K562 (cell line): ENCODE measurements at regions not wholly inside any gene's neighbourhood (a gene's known extent, or its start where the extent isn't known, plus 50 kb on each side); places are given as distances from the start of the nearest gene placed in this dataset.

Experiments used
- ATAC-seq: fragments of 200-7000 bp; cut with Tn5 transposase; 3 replicates; pipeline ENCODE4 v1.9.1; 2020; ENCODE audit warnings: moderate library complexity
- BruUV-seq: library from RNA; stranded (reverse); fragments of 400-500 nt; replicated peaks from 2 replicates; lab custom pipeline; 2021; lab: Mats Ljungman, UMichigan
- CTCF ChIA-PET: fragments of 300-600 bp; formaldehyde crosslinking; extraction: SDS; loops from one replicate; lab custom pipeline; 2021; ENCODE audit warnings: low intra/inter-chr PET ratio; lab: Yijun Ruan, JAX
- POLR2A ChIA-PET: fragments of 300-600, 350-650 bp; sonication (Branson Sonifier 250); formaldehyde crosslinking; extraction: SDS; loops from one replicate; lab custom pipeline; 2021; ENCODE audit warnings: antibody characterized with exemption, inconsistent platforms; lab: Yijun Ruan, JAX
- DNase-seq, 4 experiments: peaks; one replicate each; pipeline versions ENCODE4 v3.0.0 to v3.0.0-alpha.2; 2011 to 2018; ENCODE audit warnings: low spot score in 3 of 4, mixed read lengths in 3 of 4; ENCODE audit errors: extremely low read depth in 1 of 4
- FAIRE-seq: peaks from 2 replicates; lab custom pipeline; 2011; peaks lifted over from hg19 to GRCh38; lab: Jason Lieb, UNC
- H2AFZ ChIP-seq: 2 replicates; pipeline ENCODE4 v1.6.0; 2011; ENCODE audit warnings: low read depth, low read length, control low read depth, inconsistent platforms
- H3K27ac ChIP-seq: fragments of 200-600 bp; 3 replicates; pipeline ENCODE4 v1.8.0; 2011; ENCODE audit warnings: low read depth, mild to moderate bottlenecking, control low read depth, inconsistent platforms, low read length, moderate library complexity, mixed read lengths; ENCODE audit errors: extremely low read depth
- H3K27me3 ChIP-seq, 2 experiments: fragments of 300-600 bp in 1 of 2; 2 replicates in 1 of 2; 3 replicates in 1 of 2; pipeline versions ENCODE4 v1.6.0 to v1.8.0; 2011; ENCODE audit warnings: inconsistent platforms in 2 of 2, low read length in 2 of 2, mild to moderate bottlenecking in 1 of 2, mixed read lengths in 1 of 2, moderate library complexity in 1 of 2; ENCODE audit not compliant: control insufficient read depth in 2 of 2, insufficient read depth in 2 of 2
- H3K36me3 ChIP-seq: fragments of 300-600 bp; 3 replicates; pipeline ENCODE4 v1.8.0; 2011; ENCODE audit warnings: mild to moderate bottlenecking, low read length, inconsistent platforms; ENCODE audit not compliant: control insufficient read depth, insufficient read depth
- H3K4me1 ChIP-seq, 2 experiments: fragments of 200-600 bp in 1 of 2; replicated peaks in 1 of 2; 2 replicates in 1 of 2; 3 replicates in 1 of 2; pipeline versions ENCODE4 v1.5.1 to v1.8.0; 2011; ENCODE audit warnings: inconsistent platforms in 2 of 2, low read length in 2 of 2, mild to moderate bottlenecking in 1 of 2, mixed read lengths in 1 of 2, moderate library complexity in 1 of 2; ENCODE audit not compliant: control insufficient read depth in 2 of 2, insufficient read depth in 2 of 2
- H3K4me2 ChIP-seq: 2 replicates; pipeline ENCODE4 v1.6.1; 2011; ENCODE audit warnings: low read length, control low read depth, inconsistent platforms, mixed read lengths; ENCODE audit not compliant: insufficient read depth
- H3K4me3 ChIP-seq: fragments of 200-600 bp; sonication (generic), shearing (Covaris generic); 2 replicates; pipeline ENCODE4 v1.5.1; 2016; ENCODE audit warnings: control low read depth, inconsistent platforms
- H3K79me2 ChIP-seq: fragments of 200-600 bp; 3 replicates; pipeline ENCODE4 v1.8.0; 2011; ENCODE audit warnings: low read length, inconsistent platforms; ENCODE audit not compliant: control insufficient read depth, insufficient read depth
- H3K9ac ChIP-seq, 2 experiments: 2 replicates each; pipeline versions ENCODE4 v1.6.0 to v1.6.1; 2011; ENCODE audit warnings: low read depth in 2 of 2, low read length in 2 of 2, control low read depth in 1 of 2, inconsistent platforms in 1 of 2, mild to moderate bottlenecking in 1 of 2, mixed read lengths in 1 of 2; ENCODE audit not compliant: insufficient read depth in 1 of 2
- H3K9me1 ChIP-seq: one replicate; pipeline ENCODE4 v1.6.0; 2011; ENCODE audit warnings: inconsistent platforms, mild to moderate bottlenecking, low read length, moderate library complexity; ENCODE audit not compliant: control insufficient read depth, insufficient read depth
- H3K9me3 ChIP-seq: replicated peaks from 2 replicates; pipeline ENCODE4 v1.5.1; 2011; ENCODE audit warnings: low read depth, low read length, inconsistent platforms; ENCODE audit not compliant: control insufficient read depth, insufficient read depth
- H4K20me1 ChIP-seq: replicated peaks from 2 replicates; pipeline ENCODE4 v1.6.1; 2011; ENCODE audit warnings: low read length, inconsistent platforms, mixed read lengths; ENCODE audit not compliant: control insufficient read depth, insufficient read depth
- CHD4 ChIP-seq: fragments of 200-600 bp; sonication (generic); IDR thresholded peaks from 3 replicates; pipeline ENCODE4 v1.6.1; 2012; ENCODE audit warnings: low read depth, mild to moderate bottlenecking, mixed read lengths, low read length, inconsistent platforms; ENCODE audit not compliant: insufficient read depth, insufficient replicate concordance, poor library complexity, severe bottlenecking
- EWSR1 ChIP-seq: fragments of 450-650 bp; IDR thresholded peaks from 2 replicates; pipeline ENCODE4 v1.6.1; 2018; ENCODE audit warnings: borderline replicate concordance, mild to moderate bottlenecking, low read depth, moderate library complexity; ENCODE audit not compliant: partially characterized antibody
- ILK ChIP-seq: fragments of 450-650 bp; IDR thresholded peaks from 2 replicates; pipeline ENCODE4 v1.6.1; 2016; ENCODE audit warnings: missing genetic modification characterization, low read depth, mild to moderate bottlenecking, missing compliant biosample characterization, moderate library complexity, borderline replicate concordance
- JUN ChIP-seq, 2 experiments: sonication (generic) in 1 of 2; formaldehyde crosslinking in 1 of 2; IDR thresholded peaks; 2 replicates each; pipeline versions ENCODE4 v1.6.1 to v1.8.0; 2012 to 2022; ENCODE audit warnings: borderline replicate concordance in 2 of 2, mild to moderate bottlenecking in 2 of 2, improper control_type of control experiment in 1 of 2, low read depth in 1 of 2, low read length in 1 of 2, missing genetic modification reagents in 1 of 2
- JUNB ChIP-seq: fragments of 450-650 bp; formaldehyde crosslinking; conservative IDR thresholded peaks from 2 replicates; pipeline ENCODE4 v1.4.0; 2020; ENCODE audit warnings: mild to moderate bottlenecking
- KDM4B ChIP-seq, 2 experiments: fragments of 450-650 bp in 1 of 2; sonication (generic) in 1 of 2; IDR thresholded peaks; 2 replicates each; pipeline ENCODE4 v1.6.1; 2016 to 2017; ENCODE audit warnings: borderline replicate concordance in 2 of 2, antibody characterized with exemption in 1 of 2, low read depth in 1 of 2, mild to moderate bottlenecking in 1 of 2
- LCOR ChIP-seq: sonication (generic); formaldehyde crosslinking; IDR thresholded peaks from 2 replicates; pipeline ENCODE4 v1.8.0; 2022; ENCODE audit warnings: mild to moderate bottlenecking, missing genetic modification reagents
- MYNN ChIP-seq, 2 experiments: sonication (generic); formaldehyde crosslinking in 1 of 2; IDR thresholded peaks; 2 replicates each; pipeline versions ENCODE4 v1.5.0 to v1.6.1; 2016 to 2020; ENCODE audit warnings: antibody characterized with exemption in 1 of 2, missing genetic modification reagents in 1 of 2
- NEUROD1 ChIP-seq: fragments of 150-350 bp; IDR thresholded peaks from 2 replicates; pipeline ENCODE4 v1.6.1; 2014; ENCODE audit warnings: borderline replicate concordance, low read length, low read depth; ENCODE audit not compliant: partially characterized antibody
- NFE2 ChIP-seq: IDR thresholded peaks from 2 replicates; pipeline ENCODE4 v1.6.1; 2014; ENCODE audit warnings: antibody characterized with exemption, low read depth
- POLR2G ChIP-seq: fragments of 200-400 bp; formaldehyde crosslinking; IDR thresholded peaks from 2 replicates; pipeline ENCODE4 v1.6.1; 2017; ENCODE audit warnings: low read depth, mild to moderate bottlenecking, antibody characterized with exemption, low read length, moderate library complexity
- RBBP5 ChIP-seq: fragments of 200-600 bp; sonication (generic); IDR thresholded peaks from 2 replicates; pipeline ENCODE4 v1.6.1; 2012; ENCODE audit warnings: borderline replicate concordance, mild to moderate bottlenecking, low read length, control low read depth, inconsistent platforms; ENCODE audit not compliant: insufficient read depth, poor library complexity, severe bottlenecking
- ZHX1 ChIP-seq: fragments of 150-350 bp; conservative IDR thresholded peaks from 2 replicates; pipeline ENCODE4 v1.6.1; 2014; ENCODE audit warnings: low read length
- ZKSCAN3 ChIP-seq: fragments of 250-450 bp; sonication (Bioruptor Pico); IDR thresholded peaks from 2 replicates; pipeline ENCODE4 v1.4.0; 2020
- WGBS: fragments of 100-300 bp; shearing (Covaris generic); methylation state at CpG from one replicate; pipeline ENCODE4 v1.1.6; 2016; ENCODE audit warnings: low coverage, mixed read lengths; ENCODE audit not compliant: insufficient coverage; ENCODE audit errors: missing lambda C conversion rate; 5-methylcytosine and 5-hydroxymethylcytosine counted together
- in situ Hi-C: fragments of 300-500 bp; cut with MboI; formaldehyde crosslinking; loops from 4 replicates; pipeline ENCODE4 v1.15.0; 2018; ENCODE audit warnings: inconsistent platforms, mixed read lengths
- intact Hi-C: fragments of 100-400 bp; cut with micrococcal nuclease; formaldehyde crosslinking; loops from 2 replicates; pipeline ENCODE4 v1.14.2; 2022
- TF ChIP-seq, protein P1 (sequence below): fragments of 450-650 bp; conservative IDR thresholded peaks from 2 replicates; pipeline ENCODE4 v1.6.1; 2016; ENCODE audit warnings: missing genetic modification characterization, low read depth, mild to moderate bottlenecking, control low read depth, missing compliant biosample characterization
- TF ChIP-seq, protein P2 (sequence below): sonication (generic); formaldehyde crosslinking; IDR thresholded peaks from 2 replicates; pipeline ENCODE4 v1.8.0; 2022; ENCODE audit warnings: mild to moderate bottlenecking, missing genetic modification reagents

DNA sequence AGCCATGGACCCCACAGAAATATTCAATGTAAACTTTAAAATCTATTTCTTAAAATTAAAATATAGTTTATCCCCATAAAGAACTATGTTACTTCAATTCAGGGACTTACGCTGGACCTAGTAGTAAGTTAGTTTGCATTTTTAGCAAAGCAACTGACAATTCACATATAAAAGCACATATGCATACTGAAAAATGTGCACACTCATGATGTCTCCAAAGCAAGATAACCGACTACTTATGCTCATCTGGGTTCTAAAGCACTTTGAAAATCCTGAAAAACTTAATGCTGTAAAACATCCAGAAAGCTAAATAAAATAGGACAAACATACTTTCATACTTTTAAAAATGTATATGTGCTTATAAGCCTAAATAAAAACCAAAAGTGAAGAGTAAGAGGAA lies 264.4 kb upstream of the GAS1 start:
- WGBS, result 5% methylated on average over 2 of the region's 2 CpGs
- Histone ChIP-seq H3K27me3 (0 out of 5 replicates have a peak, but pooled peaks cover 0 to 5% of the 10 kb centered on the region in 2 experiments), H3K9me1 (no peaks in the 10 kb centered on the region), H3K4me3 (no peak overlapping the region), H3K9me3 (no peaks in the 10 kb centered on the region), H3K27ac (no peak overlapping the region), H3K9ac (no peak overlapping the region), H3K36me3 (no peaks in the 10 kb centered on the region), H3K4me2 (no peak overlapping the region), H3K4me1 (no peaks in the 10 kb centered on the region), H4K20me1 (no peaks in the 10 kb centered on the region), H3K79me2 (no peaks in the 10 kb centered on the region), H2AFZ (no peak overlapping the region)
- no peak for FAIRE-seq
- ChIA-PET POLR2A (no interaction called here), CTCF (no interaction called here)
- intact Hi-C loops (no loop called here), in situ Hi-C loops (no loop called here)
- no peak for DNase-seq
- no TSS peak for BruUV-seq
- ATAC-seq, result no peak
- TF ChIP-seq ZHX1, result no peak
- TF ChIP-seq RBBP5, result no peak
- TF ChIP-seq EWSR1, result no peak
- TF ChIP-seq NEUROD1, result no peak
- peak; percentile 23; the same call in 1 of the 2 replicates for TF ChIP-seq NFE2
- TF ChIP-seq CHD4, result no peak
- no peak for TF ChIP-seq POLR2G
- TF ChIP-seq, protein P1, sequence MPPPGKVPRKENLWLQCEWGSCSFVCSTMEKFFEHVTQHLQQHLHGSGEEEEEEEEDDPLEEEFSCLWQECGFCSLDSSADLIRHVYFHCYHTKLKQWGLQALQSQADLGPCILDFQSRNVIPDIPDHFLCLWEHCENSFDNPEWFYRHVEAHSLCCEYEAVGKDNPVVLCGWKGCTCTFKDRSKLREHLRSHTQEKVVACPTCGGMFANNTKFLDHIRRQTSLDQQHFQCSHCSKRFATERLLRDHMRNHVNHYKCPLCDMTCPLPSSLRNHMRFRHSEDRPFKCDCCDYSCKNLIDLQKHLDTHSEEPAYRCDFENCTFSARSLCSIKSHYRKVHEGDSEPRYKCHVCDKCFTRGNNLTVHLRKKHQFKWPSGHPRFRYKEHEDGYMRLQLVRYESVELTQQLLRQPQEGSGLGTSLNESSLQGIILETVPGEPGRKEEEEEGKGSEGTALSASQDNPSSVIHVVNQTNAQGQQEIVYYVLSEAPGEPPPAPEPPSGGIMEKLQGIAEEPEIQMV (tag), result no peak
- TF ChIP-seq, protein P2, sequence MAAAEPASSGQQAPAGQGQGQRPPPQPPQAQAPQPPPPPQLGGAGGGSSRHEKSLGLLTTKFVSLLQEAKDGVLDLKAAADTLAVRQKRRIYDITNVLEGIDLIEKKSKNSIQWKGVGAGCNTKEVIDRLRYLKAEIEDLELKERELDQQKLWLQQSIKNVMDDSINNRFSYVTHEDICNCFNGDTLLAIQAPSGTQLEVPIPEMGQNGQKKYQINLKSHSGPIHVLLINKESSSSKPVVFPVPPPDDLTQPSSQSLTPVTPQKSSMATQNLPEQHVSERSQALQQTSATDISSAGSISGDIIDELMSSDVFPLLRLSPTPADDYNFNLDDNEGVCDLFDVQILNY (CRISPR knock-in tag), result no peak
- TF ChIP-seq KDM4B (IDR thresholded peaks at IDR 0.05; ENCODE audit: borderline replicate concordance in 2 of 2, low read depth in 1 of 2), result no peak
- no peak for TF ChIP-seq LCOR
- no peak for TF ChIP-seq ILK (tag)
- TF ChIP-seq ZKSCAN3 (CRISPR knock-in tag), result no peak
- TF ChIP-seq MYNN (IDR thresholded peaks at IDR 0.05), result no peak
- no peak for TF ChIP-seq MYNN (CRISPR knock-in tag; IDR thresholded peaks at IDR 0.05)
- TF ChIP-seq JUNB, result no peak
- no peak for TF ChIP-seq JUN (IDR thresholded peaks at IDR 0.05; ENCODE audit: borderline replicate concordance, low read depth, low read length)
- TF ChIP-seq JUN (CRISPR knock-in tag; IDR thresholded peaks at IDR 0.05; ENCODE audit: borderline replicate concordance), result no peak
